ENCODE measurements at regions not wholly inside any gene's neighbourhood (a gene's known extent, or its start where the extent isn't known, plus 50 kb on each side); places are given as distances from the start of the nearest gene placed in this dataset.

DNA sequence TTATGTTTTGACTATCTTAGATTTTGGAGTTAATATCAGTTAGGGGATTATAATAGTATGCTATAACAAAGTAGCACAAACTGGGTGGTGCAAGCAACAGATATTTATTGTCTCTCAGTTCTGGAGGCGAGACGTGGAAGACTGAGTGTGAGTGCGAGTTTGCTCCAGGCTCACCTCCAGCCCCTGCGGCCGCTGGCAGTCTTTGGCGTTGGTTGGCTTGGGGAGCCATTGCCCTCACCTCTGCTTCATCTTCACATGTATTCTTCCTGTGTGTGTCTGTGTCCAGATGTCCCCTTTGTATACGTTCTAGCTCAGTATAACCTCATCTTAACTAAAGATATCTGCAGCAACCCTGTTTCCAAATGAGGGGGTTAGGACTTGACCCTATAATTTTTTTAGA lies 343.9 kb upstream of the COBL start:
- Histone ChIP-seq H3K4me1 (ENCODE audit: insufficient read depth, low read length) (no peaks in the 10 kb centered on the region), H3K4me3 (ENCODE audit: low read length) (no peak overlapping the region), H3K9me3 (ENCODE audit: control insufficient read depth in 1 of 2, insufficient read depth in 1 of 2, low read length in 2 of 2) (peaks cover 0 to 11% of the 10 kb centered on the region in 2 experiments), H3K27ac (ENCODE audit: low read depth in 1 of 2, low read length in 2 of 2) (no peak overlapping the region), H3K36me3 (ENCODE audit: insufficient read depth, low read length) (no peaks in the 10 kb centered on the region), H3K27me3 (ENCODE audit: control insufficient read depth in 1 of 2, insufficient read depth in 2 of 2, low read length in 2 of 2) (no peaks in the 10 kb centered on the region)
- ChIA-PET POLR2A (no interaction called here), CTCF (no interaction called here)
- intact Hi-C loops (cut with DNase I, micrococcal nuclease): no loop called here
- ATAC-seq (ENCODE audit: poor library complexity) (no peak), DNase-seq (no peak)
- Mint-ChIP-seq H3K4me3 (no peak overlapping the region), H3K36me3 (ENCODE audit: low read depth) (no peaks in the 10 kb centered on the region), H3K4me1 (ENCODE audit: low read depth) (no peaks in the 10 kb centered on the region), H3K9me3 (no peaks in the 10 kb centered on the region), H3K27ac (no peak overlapping the region), H3K27me3 (no peaks in the 10 kb centered on the region)
- TF ChIP-seq, protein P1, sequence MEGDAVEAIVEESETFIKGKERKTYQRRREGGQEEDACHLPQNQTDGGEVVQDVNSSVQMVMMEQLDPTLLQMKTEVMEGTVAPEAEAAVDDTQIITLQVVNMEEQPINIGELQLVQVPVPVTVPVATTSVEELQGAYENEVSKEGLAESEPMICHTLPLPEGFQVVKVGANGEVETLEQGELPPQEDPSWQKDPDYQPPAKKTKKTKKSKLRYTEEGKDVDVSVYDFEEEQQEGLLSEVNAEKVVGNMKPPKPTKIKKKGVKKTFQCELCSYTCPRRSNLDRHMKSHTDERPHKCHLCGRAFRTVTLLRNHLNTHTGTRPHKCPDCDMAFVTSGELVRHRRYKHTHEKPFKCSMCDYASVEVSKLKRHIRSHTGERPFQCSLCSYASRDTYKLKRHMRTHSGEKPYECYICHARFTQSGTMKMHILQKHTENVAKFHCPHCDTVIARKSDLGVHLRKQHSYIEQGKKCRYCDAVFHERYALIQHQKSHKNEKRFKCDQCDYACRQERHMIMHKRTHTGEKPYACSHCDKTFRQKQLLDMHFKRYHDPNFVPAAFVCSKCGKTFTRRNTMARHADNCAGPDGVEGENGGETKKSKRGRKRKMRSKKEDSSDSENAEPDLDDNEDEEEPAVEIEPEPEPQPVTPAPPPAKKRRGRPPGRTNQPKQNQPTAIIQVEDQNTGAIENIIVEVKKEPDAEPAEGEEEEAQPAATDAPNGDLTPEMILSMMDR (IDR thresholded peaks at IDR 0.05): no peak

GRCh38 chr7:51658684-51659083 lies 342.1 kb upstream of the COBL start:
- no peak for ATAC-seq (ENCODE audit: poor library complexity)
- Mint-ChIP-seq H3K27ac (no peak overlapping the region), H3K36me3 (ENCODE audit: low read depth) (no peaks in the 10 kb centered on the region), H3K9me3 (no peaks in the 10 kb centered on the region), H3K27me3 (no peaks in the 10 kb centered on the region), H3K4me3 (no peak overlapping the region), H3K4me1 (ENCODE audit: low read depth) (no peaks in the 10 kb centered on the region)
- intact Hi-C loops (cut with DNase I, micrococcal nuclease): no loop called here
- Histone ChIP-seq H3K36me3 (ENCODE audit: insufficient read depth, low read length) (no peaks in the 10 kb centered on the region), H3K27ac (ENCODE audit: low read depth in 1 of 2, low read length in 2 of 2) (no peak overlapping the region), H3K4me3 (ENCODE audit: low read length) (no peak overlapping the region), H3K9me3 (ENCODE audit: control insufficient read depth in 1 of 2, insufficient read depth in 1 of 2, low read length in 2 of 2) (peaks cover 0 to 11% of the 10 kb centered on the region in 2 experiments), H3K4me1 (ENCODE audit: insufficient read depth, low read length) (no peaks in the 10 kb centered on the region), H3K27me3 (ENCODE audit: control insufficient read depth in 1 of 2, insufficient read depth in 2 of 2, low read length in 2 of 2) (no peaks in the 10 kb centered on the region)
- CTCF ChIA-PET: no interaction called here
- TF ChIP-seq, protein P1 (IDR thresholded peaks at IDR 0.05): no peak
- no peak for DNase-seq
- POLR2A ChIA-PET: no interaction called here

GRCh38 chr7:51647931-51648351 lies 331.3 kb upstream of the COBL start:
- ChIA-PET POLR2A (no interaction called here), CTCF (no interaction called here)
- TF ChIP-seq, protein P1 (IDR thresholded peaks at IDR 0.05): no peak
- no peaks in the 10 kb centered on the region for H3K27me3 ChIP-seq (ENCODE audit: control insufficient read depth in 1 of 2, insufficient read depth in 2 of 2, low read length in 2 of 2)
- no peak overlapping the region for H3K4me3 Mint-ChIP-seq
- no peak for DNase-seq
- peaks cover 10% of the 10 kb centered on the region for H3K9me3 Mint-ChIP-seq
- no peak overlapping the region for H3K27ac ChIP-seq (ENCODE audit: low read depth in 1 of 2, low read length in 2 of 2)
- H3K9me3 ChIP-seq (ENCODE audit: control insufficient read depth in 1 of 2, insufficient read depth in 1 of 2, low read length in 2 of 2): peaks cover 0 to 30% of the 10 kb centered on the region in 2 experiments
- intact Hi-C loops (cut with DNase I, micrococcal nuclease): no loop called here
- H3K4me1 Mint-ChIP-seq (ENCODE audit: low read depth): no peaks in the 10 kb centered on the region
- H3K4me1 ChIP-seq (ENCODE audit: insufficient read depth, low read length): no peaks in the 10 kb centered on the region
- H3K27me3 Mint-ChIP-seq: no peaks in the 10 kb centered on the region
- no peak overlapping the region for H3K4me3 ChIP-seq (ENCODE audit: low read length)
- no peaks in the 10 kb centered on the region for H3K36me3 Mint-ChIP-seq (ENCODE audit: low read depth)
- no peak for ATAC-seq (ENCODE audit: poor library complexity)
- H3K36me3 ChIP-seq (ENCODE audit: insufficient read depth, low read length): no peaks in the 10 kb centered on the region
- no peak overlapping the region for H3K27ac Mint-ChIP-seq

All from CD4-positive, alpha-beta T cell (primary cell).